SHP77 (cell line): ENCODE measurements at regions not wholly inside any gene's neighbourhood (a gene's known extent, or its start where the extent isn't known, plus 50 kb on each side); places are given as distances from the start of the nearest gene placed in this dataset.
"Not testable (repeated sequence)": the region's sequence is repeated elsewhere in the genome, so short reads cannot be mapped to it uniquely, and the experiment has no call there.

Experiments used
- DNase-seq, 2 experiments: peaks; one replicate each; lab custom pipeline; 2025; lab: John Stamatoyannopoulos, UW

- DNase-seq, result no peak
Observed at GRCh38 chr4:124105212-124105611, 607.3 kb downstream of the ANKRD50 start.

GRCh38 chr4:124111411-124111810, 601.1 kb downstream of the ANKRD50 start:
- DNase-seq, result no peak

GRCh38 chr4:124111922-124112321, 600.6 kb downstream of the ANKRD50 start:
- DNase-seq, result peak; percentile 7 to 35

GRCh38 chr4:124118061-124118460, 594.5 kb downstream of the ANKRD50 start:
- DNase-seq, result no peak

- DNase-seq, result no peak
Observed at GRCh38 chr4:124121461-124121971, 591.0 kb downstream of the ANKRD50 start.

GRCh38 chr4:124123181-124123580, 589.4 kb downstream of the ANKRD50 start:
- DNase-seq, result no peak

GRCh38 chr4:124123721-124124120, 588.8 kb downstream of the ANKRD50 start:
- DNase-seq, result no peak

- DNase-seq, result not testable (repeated sequence)
Observed at GRCh38 chr4:124131324-124131723, 581.2 kb downstream of the ANKRD50 start.

- DNase-seq, result no peak
Observed at GRCh38 chr4:124132161-124132560, 580.4 kb downstream of the ANKRD50 start.

- DNase-seq, result no peak
Observed at GRCh38 chr4:124133753-124134152, 578.8 kb downstream of the ANKRD50 start.

- DNase-seq, result no peak
Observed at GRCh38 chr4:124135409-124135813, 577.1 kb downstream of the ANKRD50 start.

GRCh38 chr4:124139044-124139443, 573.5 kb downstream of the ANKRD50 start:
- no peak for DNase-seq

GRCh38 chr4:124143632-124144031, 568.9 kb downstream of the ANKRD50 start:
- DNase-seq, result no peak

- no peak for DNase-seq
Observed at GRCh38 chr4:124144238-124144654, 568.3 kb downstream of the ANKRD50 start.

GRCh38 chr4:124146068-124146467, 566.5 kb downstream of the ANKRD50 start:
- DNase-seq, result no peak

- DNase-seq, result no peak
Observed at GRCh38 chr4:124151031-124151430, 561.5 kb downstream of the ANKRD50 start.

GRCh38 chr4:124152132-124152531, 560.4 kb downstream of the ANKRD50 start:
- DNase-seq, result no peak

- DNase-seq, result no peak
Observed at GRCh38 chr4:124155239-124155638, 557.3 kb downstream of the ANKRD50 start.

GRCh38 chr4:124157396-124158083, 555.0 kb downstream of the ANKRD50 start:
- no peak for DNase-seq

GRCh38 chr4:124163401-124163800, 549.1 kb downstream of the ANKRD50 start:
- DNase-seq, result no peak

- DNase-seq, result no peak
Observed at GRCh38 chr4:124167602-124168001, 544.9 kb downstream of the ANKRD50 start.

- DNase-seq, result not testable (repeated sequence)
Observed at GRCh38 chr4:124169524-124169923, 543.0 kb downstream of the ANKRD50 start.

- DNase-seq, result no peak
Observed at GRCh38 chr4:124173912-124174311, 538.6 kb downstream of the ANKRD50 start.
